Epidermal melanocyte (primary cell): ENCODE measurements at regions not wholly inside any gene's neighbourhood (a gene's known extent, or its start where the extent isn't known, plus 50 kb on each side); places are given as distances from the start of the nearest gene placed in this dataset.
A peak's percentile ranks its signal among the peaks of the same experiment; 100 is the strongest.

Experiments used
- DNase-seq: peaks from one replicate; pipeline ENCODE4 v3.0.0; 2011; ENCODE audit warnings: low spot score; ENCODE audit not compliant: insufficient read length

GRCh38 chr12:19012965-19013364, 116.6 kb upstream of the PLEKHA5 start:
- DNase-seq = no peak

- no peak for DNase-seq
Observed at GRCh38 chr12:19014240-19014639, 115.3 kb upstream of the PLEKHA5 start.

DNA sequence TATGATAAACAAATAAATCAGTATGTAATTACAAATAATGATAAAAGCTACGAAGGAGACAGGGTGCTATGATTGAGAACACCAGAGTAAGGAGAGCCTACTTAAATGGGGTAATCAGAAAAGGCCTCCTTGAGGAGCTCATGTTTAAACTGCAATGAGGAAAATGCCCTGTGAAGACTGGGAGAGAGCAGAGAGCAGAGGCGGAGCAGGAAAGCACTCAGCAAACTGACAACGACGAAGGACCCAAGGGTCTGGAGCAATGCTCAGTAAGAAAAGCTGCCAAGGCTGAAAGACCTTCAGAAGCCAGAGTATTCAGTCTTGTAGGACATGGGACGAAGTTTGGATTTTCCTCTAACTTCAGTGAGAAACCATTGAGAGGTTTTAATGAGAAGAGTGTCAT, 114.2 kb upstream of the PLEKHA5 start:
- DNase-seq = no peak

- DNase-seq = no peak
Observed at GRCh38 chr12:19018302-19018970, 111.1 kb upstream of the PLEKHA5 start.

DNA sequence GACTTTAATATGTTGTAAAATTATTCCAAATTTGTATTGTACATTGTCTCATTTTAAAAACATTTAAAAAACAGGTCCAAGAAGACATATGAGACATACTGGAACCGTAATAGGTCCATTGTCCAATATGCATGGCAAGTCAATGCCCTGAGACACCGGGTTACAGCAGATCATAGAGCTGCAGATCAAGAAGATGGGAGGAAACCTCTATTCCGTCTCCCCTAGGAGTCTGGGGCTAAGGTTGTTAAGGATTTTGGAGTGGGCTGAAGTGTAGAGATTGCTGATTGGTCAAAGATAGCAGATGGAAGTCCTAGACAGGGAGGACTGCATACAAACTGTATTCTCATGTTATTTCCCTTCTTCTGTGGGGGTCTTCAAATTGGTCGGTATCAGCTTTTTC, 108.3 kb upstream of the PLEKHA5 start:
- no peak for DNase-seq

GRCh38 chr12:19021646-19022045, 107.9 kb upstream of the PLEKHA5 start:
- no peak for DNase-seq

GRCh38 chr12:19025582-19025981, 104.0 kb upstream of the PLEKHA5 start:
- no peak for DNase-seq

DNA sequence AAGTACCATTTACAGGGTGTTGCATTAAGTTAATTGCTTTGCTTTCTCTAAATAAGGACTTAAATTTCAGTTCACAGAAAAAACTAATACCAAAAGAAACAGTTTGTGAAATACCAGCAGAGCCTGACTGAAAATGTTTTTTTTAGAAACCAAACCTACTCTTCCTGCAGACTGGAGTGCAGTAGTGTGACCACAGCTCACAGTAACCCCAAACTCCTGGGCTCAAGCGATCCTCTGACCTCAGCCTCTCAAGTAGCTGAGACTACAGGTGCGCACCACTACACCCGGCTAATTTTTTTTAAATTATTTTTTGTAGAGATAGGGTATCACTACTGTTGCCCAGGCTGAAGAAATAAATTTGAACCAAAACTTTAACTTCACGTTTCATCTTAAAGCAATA, 103.5 kb upstream of the PLEKHA5 start:
- DNase-seq = no peak

- DNase-seq = no peak
Observed at GRCh38 chr12:19026614-19027488, 102.7 kb upstream of the PLEKHA5 start.

- no peak for DNase-seq
Observed at GRCh38 chr12:19030180-19030579, 99.4 kb upstream of the PLEKHA5 start.

- no peak for DNase-seq
Observed at GRCh38 chr12:19030603-19031002, 98.9 kb upstream of the PLEKHA5 start.

DNA sequence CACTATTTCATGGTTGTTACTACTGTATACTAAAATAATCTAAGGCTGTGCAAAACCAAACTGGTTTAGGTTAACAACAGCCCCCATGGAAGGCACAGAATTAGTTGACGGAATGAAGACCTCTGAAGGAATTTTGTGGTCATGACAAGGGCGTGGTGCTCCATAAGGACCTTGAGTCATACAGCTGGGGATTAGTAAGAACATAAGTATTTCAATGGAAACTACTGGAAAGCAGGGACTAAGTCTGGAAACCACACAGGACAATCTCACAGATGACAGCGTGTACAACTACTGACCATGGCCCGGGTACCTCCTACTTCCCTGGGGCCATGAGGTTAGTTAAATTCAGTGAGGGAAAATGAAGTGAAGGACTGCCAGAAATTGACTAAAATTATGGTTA, 98.5 kb upstream of the PLEKHA5 start:
- peak; percentile 32 for DNase-seq

DNA sequence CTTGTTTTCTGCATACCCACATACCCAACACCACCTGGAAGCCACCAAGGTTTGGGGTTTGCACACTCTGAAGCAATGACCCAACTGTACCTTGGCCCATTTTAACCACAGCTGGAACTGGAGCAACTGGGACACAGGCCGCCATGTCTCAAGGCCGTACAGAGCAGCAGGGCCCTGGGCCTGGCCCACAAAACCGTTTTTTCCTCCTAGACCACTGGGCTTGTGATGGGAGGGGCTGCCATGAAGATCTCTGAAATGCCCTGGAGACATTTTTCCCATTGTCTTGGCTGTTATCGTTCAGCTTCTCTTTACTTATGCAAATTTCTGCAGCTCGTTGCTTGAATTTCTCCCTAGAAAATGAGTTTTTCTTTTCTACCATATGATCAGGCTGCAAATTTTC, 96.7 kb upstream of the PLEKHA5 start:
- DNase-seq = no peak

DNA sequence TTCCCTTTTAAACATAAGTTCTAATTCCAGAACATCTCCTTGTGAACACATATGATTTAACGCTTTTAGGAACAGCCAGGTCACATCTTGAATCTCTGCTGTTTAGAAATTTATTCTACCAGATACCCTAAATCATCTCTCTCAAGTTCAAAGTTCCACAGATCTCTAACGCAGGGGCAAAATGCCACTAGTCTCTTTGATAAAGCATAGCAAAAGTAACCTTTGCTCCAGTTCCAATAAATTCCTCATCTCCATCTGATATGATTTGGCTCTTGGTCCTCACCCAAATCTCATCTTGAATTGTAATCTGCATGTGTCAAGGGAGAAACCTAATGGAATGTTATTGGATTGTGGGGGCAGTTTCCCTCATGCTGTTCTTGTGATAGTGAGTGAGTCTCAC, 96.3 kb upstream of the PLEKHA5 start:
- no peak for DNase-seq

DNA sequence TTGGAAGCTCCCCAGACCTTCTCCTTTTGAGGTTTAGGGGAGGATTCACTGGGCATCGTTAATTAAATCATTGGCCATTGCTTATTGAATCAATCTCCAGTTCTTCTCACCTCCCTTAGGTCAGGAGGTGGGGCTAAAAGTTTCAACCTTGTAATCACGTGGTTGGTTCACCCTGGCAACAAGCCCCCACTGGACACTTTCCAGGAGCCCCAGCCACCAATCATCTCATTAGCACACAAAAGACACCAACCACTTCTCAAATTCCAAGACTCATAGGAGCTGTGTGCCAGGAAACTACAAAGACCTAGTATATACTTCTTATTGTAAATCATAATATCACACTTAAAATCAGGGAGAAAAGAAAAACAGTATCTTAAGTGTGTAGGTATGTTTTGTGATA, 94.6 kb upstream of the PLEKHA5 start:
- DNase-seq = no peak

DNA sequence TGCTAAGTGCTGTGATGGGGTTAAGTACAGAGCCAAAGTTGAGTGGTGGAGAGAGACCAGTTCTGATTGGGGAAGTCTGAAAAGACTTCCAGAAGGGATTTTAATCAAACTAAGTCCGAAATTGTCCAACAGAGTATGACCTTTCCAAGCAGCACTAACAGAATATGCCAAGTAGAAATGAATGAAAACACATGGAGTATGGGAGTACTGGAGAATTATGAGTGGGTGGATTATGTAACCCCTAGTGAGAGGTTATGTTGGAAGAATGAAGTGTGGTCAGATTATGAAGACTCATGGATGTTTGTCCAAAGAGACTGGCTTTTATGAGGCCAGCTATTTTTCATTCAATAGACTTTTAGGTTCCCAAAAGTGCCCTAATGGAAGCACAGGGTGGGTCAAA, 94.0 kb upstream of the PLEKHA5 start:
- DNase-seq = no peak

DNA sequence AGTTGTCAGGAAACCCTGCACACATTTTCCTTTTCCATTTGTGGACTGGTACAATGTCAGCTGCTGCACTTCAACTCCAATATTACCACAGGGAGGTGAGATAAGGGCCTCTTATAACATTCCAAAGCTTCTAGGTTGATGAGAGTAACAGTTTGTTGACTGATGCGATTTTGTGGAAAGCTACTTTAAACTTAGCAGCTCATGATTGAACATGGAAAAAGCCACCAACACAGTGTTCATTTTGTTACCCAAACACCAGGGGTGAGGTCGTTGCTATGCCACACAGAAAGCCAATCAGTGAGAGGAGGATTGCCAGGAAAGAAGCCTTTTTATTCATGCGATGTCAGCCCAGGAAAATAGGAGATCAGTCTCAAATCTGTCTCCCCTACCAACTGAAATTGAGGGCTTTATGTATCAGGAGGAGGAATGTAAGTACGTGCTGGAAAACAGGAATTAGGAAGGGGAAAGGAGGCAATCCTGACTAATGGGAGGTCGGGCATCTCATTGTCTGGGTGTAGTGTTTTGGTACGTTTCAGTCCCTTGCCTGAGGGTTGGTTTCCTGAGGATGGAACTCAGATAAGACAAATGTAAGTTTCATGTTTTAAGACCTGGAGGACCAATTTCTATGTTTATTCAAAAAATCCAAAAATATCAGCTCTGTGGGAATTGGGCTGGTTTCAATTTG, 92.7 kb upstream of the PLEKHA5 start:
- DNase-seq = no peak

- DNase-seq = no peak
Observed at GRCh38 chr12:19038209-19038608, 91.3 kb upstream of the PLEKHA5 start.

DNA sequence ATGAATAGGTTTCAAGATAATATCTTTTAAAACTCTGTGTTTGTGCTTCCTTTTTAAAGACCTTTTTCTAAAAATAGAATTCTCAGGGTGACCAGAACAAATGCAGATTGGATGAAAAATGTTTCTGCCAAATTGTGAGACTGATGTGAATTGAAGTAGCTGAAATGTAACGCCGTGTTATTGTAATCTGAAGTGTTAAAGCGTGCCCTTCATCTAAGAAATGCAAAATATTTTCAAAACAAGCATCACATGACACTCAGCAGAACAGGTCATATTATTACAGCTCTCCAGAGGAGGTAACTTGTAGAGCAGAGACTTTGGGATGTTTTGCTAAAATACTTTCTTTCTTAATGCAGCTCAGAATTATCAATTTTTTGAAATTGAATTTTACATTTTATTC, 90.0 kb upstream of the PLEKHA5 start:
- no peak for DNase-seq

DNA sequence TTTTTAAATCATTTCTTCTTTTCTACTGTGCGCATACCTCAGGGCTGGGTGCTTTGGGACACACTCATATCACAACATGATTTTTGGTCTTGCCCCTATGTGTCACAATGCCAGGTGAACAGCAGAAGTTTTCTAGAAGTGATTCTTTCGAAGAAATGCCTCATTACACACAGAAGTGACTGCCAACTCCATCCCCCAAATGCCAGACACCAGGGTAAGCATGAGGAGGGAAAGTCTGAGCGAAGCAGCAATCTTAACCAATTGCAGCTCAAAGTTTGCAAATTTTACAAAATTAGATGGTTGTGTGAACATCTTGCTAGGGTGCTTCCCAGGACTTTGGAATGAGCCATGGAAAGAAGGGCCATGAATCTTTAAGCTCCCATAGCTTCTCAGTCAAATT, 87.3 kb upstream of the PLEKHA5 start:
- no peak for DNase-seq

DNA sequence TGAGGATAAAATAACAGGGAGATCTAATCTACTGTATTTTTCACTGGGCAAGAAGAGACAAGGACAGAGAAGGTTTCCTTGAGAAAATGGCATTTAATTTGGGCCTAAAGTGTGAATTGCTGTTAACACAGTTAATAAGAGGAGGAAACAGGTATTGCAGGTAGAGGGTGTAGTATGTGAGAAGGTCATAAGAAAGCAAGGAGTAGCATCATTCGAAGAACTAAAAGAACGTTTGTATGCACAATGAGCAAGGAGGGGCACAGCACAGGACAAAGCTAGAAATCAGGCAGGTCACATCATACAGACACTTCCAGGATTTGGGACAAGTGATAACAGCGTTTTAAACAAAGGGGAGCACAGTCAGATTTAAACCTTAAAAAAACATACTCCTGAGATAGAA, 85.1 kb upstream of the PLEKHA5 start:
- DNase-seq = no peak

DNA sequence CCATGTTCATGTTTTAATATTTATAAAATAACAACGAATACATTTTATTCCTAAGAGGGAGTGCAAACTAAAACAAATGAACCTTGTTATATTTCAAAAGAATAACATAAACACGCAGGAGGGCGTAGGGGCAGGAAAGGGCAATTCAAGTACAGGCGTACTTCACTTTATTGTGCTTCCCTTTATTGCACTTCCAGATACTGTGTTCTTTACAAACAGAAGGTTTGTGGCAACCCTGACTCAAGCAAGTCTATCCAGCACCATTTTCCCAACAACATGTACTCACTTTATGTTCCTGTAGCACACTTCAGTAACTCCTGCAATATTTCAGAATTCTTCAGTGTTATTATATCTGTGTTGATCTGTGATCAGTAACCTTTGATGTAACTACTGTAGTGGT, 84.6 kb upstream of the PLEKHA5 start:
- DNase-seq = no peak
